SKM-1 treated with dmso at 0.1 percent for 144 hours (cell line): ENCODE measurements at regions not wholly inside any gene's neighbourhood (a gene's known extent, or its start where the extent isn't known, plus 50 kb on each side); places are given as distances from the start of the nearest gene placed in this dataset.

Experiments used
- DNase-seq: peaks from one replicate; lab custom pipeline; 2025; ENCODE audit not compliant: unreplicated experiment; lab: John Stamatoyannopoulos, UW

DNA sequence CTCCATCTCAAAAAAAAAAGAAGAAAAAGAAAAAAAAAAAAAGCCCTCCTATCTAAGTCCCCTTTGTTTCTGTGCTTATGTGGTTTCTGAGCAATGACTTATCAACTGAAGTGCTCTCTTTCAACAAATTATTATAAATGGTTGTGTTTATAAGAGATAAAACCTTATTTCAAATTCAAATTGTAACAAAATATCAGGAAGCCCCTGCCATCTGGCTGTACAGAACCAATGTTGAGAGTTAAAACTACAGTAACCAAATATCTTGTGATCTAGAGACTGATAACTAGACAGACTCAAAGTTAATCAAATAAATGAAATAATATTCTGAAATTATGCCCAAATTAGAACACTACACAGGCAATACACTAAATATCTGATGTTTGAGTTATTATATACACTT, 143.0 kb upstream of the CPNE8 start:
- no peak for DNase-seq

- DNase-seq: no peak
These were observed 142.3 kb upstream of the CPNE8 start for GRCh38 chr12:39047539-39048262.

DNA sequence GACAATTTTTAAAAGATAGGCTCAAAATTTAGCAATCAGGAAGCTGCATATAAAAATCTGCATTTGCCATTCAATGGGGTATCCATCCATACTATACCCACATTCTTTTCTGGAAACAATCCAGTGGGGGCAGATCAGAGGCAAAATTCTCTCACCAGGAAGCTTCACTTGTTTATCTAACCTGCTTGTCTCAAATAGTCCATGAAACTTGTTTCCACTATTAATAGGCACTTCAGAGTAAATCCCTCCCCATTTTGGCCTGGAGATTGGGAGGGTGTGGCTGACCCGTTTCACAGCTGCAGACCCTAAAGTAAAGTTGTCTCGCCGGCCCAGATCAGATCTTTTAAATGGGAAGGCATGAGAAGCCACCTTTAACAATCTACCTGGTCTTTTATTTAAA, 139.4 kb upstream of the CPNE8 start:
- no peak for DNase-seq

GRCh38 chr12:39043424-39043822, 138.0 kb upstream of the CPNE8 start:
- DNase-seq: no peak

DNA sequence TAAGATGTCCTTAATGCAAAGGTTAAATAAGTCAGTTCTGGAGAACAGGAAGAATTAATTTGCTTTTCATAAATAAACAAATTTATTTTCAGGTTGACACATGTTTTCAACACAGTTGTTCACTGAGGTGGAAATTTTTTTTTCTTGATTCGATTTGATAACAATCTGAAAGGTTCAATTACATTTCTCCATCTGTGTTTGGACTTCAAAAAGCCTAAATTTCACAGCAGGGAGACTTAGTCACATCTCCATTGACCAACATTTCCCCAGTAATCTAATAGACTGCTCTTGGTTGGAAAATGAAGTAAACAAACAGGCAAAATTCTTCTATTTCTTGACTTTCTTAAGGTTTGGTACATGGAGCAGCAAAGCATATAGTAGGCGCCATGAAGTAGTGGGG, 134.9 kb upstream of the CPNE8 start:
- no peak for DNase-seq

- DNase-seq: no peak
These were observed 131.7 kb upstream of the CPNE8 start for GRCh38 chr12:39037115-39037514.

DNA sequence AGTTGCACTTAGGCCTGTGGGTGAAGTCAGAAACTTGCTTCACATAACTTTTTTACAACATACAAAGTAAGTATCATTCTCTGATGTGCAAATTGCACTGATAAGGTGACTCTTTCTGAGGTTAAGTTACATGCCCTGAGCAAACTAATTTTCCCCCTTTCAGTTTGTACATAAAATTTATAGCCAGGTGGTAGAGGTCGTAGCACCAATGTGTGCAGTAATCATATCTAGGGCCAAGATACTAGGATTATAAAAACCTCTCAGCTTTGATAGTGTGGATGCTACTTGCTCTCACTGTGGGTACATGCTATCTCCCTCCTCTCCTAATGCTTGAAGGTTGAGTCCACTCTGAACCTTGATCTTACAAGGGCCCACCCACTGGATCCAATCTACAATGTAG, 130.7 kb upstream of the CPNE8 start:
- DNase-seq: no peak

GRCh38 chr12:39033782-39034181, 128.4 kb upstream of the CPNE8 start:
- no peak for DNase-seq

GRCh38 chr12:39032448-39032847, 127.1 kb upstream of the CPNE8 start:
- no peak for DNase-seq

GRCh38 chr12:39032034-39032433, 126.6 kb upstream of the CPNE8 start:
- no peak for DNase-seq

DNA sequence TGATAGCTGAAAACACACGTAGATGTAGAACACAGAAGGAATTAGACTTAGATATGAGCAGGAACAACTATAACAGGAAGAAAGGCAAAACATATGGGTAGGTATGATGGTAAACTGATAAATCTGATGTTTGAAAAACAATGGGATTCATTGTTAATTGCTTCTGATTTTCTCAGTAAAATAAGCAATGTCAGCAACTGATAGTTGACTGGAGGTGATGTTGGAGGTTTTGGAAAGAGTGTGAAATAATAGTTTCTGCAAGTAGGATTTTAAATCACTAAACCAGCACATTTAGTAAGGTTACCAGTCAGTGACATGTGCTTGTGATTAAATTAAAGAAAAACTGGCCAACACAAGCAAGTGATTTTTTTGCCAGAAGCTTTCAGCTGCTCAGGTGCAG, 123.0 kb upstream of the CPNE8 start:
- DNase-seq: no peak

GRCh38 chr12:39012870-39013269, 107.5 kb upstream of the CPNE8 start:
- DNase-seq: no peak

DNA sequence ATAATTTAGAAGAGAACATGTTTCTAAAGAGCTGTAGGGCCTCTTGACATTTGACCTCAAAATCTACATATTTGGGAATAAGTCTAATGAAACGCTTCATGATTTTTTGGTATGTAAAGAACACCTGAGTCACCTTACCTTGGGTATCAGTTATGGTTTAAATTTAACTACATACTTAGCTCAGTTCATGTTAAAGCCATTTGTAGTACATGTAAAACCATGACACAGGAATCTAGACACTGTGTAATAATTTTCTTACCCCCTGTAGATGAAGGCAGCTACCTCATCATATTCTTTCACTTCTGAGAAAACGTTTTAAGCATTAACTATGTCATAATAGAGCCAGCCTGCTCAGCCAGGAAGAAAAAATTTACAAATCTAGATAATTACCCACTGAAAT, 105.8 kb upstream of the CPNE8 start:
- DNase-seq: no peak

DNA sequence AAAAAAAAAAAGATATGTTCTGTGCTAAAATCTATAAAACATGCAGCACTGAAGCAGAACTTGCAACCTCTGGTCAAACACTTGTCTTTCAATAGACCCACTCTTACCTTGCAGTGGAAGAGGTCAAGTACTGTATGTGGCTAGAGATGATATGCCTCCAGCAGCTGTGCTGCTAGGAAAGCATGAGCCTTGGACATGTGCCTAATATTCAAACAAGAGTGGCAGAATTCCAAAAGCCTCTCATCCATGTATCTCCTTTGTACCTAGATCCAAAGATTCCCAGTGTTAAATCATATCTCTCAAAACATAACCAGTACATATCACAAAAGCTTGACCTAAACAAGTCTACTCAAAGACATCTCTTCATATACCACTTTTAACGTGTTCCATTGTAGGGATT, 105.0 kb upstream of the CPNE8 start:
- DNase-seq: no peak

DNA sequence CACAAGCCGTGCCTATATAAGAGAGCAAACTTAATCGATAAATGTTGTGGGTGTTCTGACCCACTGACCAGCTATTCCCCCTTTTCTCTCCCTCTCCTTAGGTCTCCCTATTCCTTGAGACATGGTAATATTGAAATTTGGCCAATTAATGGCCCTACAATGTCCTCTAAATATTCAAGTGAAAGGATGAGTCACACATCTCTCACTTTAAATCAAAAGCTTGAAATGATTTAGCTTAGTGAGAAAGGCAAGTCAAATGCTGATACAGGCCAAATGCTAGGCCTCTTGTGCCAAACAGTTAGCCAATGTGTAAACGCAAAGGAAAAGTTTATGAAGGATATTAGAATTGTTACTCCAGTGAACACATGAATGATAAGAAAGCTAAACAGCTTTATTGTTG, 102.2 kb upstream of the CPNE8 start:
- no peak for DNase-seq

- no peak for DNase-seq
These were observed 100.9 kb upstream of the CPNE8 start for GRCh38 chr12:39006286-39006685.

- no peak for DNase-seq
These were observed 100.3 kb upstream of the CPNE8 start for GRCh38 chr12:39005671-39006070.

- no peak for DNase-seq
These were observed 98.3 kb upstream of the CPNE8 start for GRCh38 chr12:39003541-39004155.

DNA sequence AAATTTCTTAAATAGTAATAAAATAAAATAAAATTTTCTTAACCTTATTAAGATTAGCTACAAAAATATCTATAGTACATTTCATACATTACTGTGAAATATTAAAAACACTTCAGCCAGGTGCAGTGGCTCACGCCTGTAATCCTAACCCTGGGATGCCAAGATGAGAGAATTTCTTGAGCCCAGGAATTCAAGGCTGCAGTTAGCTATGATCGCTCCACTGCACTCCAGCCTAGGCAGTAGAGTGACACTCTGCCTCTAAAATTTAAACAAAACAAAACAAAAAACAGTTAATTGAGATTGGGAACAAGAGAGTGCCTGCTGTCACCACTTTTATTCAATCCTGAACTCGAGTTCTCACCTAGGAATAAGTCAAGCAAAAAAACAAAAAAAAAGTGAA, 95.0 kb upstream of the CPNE8 start:
- DNase-seq: no peak

DNA sequence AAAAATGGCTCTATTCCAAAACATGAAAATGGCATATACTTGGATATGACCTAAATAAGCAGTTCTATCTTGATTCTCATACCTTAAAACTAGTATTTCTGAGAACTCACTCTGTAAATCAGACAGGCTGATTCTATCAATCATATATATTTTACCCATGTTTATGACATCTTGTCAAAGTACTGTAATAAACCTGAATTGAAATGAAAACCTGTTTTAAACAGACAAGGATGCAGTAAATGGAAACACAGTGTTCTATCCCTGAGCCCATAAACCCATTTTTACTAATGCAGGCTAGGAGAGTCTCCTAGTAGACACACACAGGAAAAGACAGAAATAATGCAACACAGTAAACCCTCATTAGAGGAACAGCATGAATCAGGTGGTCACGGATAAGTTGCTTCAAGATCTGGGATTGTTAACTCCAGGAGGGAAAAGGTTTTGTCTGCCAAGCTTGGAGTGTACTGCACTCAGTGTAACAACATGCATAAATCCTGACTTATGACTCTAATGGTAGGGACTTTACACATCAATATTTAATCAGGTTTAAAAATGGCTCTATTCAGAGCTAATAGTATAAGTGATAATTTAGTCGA, 93.6 kb upstream of the CPNE8 start:
- DNase-seq: no peak

- DNase-seq: no peak
These were observed 89.9 kb upstream of the CPNE8 start for GRCh38 chr12:38995249-38995648.

DNA sequence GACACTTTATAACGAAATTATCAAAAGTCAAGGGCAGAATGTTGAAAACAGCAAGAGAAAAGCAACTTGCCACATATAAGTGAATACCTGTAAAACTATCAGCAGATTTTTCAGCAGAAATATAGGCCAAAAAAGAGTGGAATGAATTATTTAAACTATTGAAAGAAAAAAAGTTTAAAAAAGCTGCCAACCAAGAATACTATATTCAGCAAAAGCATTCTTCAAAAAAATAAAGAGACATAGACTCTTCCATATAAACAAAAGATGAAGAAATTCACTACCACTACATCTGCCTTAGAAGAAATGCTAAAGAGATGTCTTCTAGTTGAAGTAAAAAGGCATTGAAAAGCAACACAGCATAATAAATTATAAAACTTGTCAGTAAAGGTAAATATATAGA, 80.6 kb upstream of the CPNE8 start:
- no peak for DNase-seq

- DNase-seq: no peak
These were observed 79.0 kb upstream of the CPNE8 start for GRCh38 chr12:38984388-38984787.
